Rectal smooth muscle tissue (tissue), 1 donor: ENCODE measurements at regions not wholly inside any gene's neighbourhood (a gene's known extent, or its start where the extent isn't known, plus 50 kb on each side); places are given as distances from the start of the nearest gene placed in this dataset.

Experiments used
- H3K27ac ChIP-seq: one replicate; pipeline ENCODE4 v1.7.0; 2013; ENCODE audit warnings: low read depth, low read length, inconsistent platforms
- H3K27me3 ChIP-seq: one replicate; pipeline ENCODE4 v1.7.0; 2013; ENCODE audit warnings: low read length; ENCODE audit not compliant: control insufficient read depth, insufficient read depth
- H3K36me3 ChIP-seq: one replicate; pipeline ENCODE4 v1.7.0; 2013; ENCODE audit warnings: low read length; ENCODE audit not compliant: control insufficient read depth, insufficient read depth
- H3K4me1 ChIP-seq: one replicate; pipeline ENCODE4 v1.7.0; 2013; ENCODE audit warnings: low read length; ENCODE audit not compliant: control insufficient read depth, insufficient read depth
- H3K4me3 ChIP-seq: one replicate; pipeline ENCODE4 v1.7.0; 2013; ENCODE audit warnings: low read length
- H3K9ac ChIP-seq: one replicate; pipeline ENCODE4 v1.7.0; 2013; ENCODE audit warnings: low read length

DNA sequence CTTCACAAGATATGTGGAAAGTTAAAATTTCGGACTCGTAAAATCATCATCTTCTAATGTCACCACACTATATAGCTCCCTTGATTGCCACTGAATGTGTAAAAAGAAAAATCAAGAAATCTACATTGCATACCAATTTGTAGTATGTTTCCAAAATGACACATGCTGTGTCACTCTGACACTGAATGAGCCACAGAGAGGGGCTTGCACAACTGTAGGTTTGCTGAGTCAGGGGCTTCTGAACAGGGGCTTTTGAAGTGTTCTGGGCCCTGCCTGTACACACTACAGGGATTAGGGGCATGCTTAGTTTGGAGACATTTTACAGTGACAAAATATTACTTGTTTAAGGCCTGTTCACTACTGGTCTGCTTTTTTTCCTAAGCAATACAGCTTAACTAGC lies 234.4 kb upstream of the GRAMD2B start:
- H3K36me3 ChIP-seq = no peaks in the 10 kb centered on the region
- no peak overlapping the region for H3K9ac ChIP-seq
- no peak overlapping the region for H3K4me3 ChIP-seq
- no peaks in the 10 kb centered on the region for H3K27me3 ChIP-seq
- H3K27ac ChIP-seq = no peak overlapping the region
- H3K4me1 ChIP-seq = no peaks in the 10 kb centered on the region

DNA sequence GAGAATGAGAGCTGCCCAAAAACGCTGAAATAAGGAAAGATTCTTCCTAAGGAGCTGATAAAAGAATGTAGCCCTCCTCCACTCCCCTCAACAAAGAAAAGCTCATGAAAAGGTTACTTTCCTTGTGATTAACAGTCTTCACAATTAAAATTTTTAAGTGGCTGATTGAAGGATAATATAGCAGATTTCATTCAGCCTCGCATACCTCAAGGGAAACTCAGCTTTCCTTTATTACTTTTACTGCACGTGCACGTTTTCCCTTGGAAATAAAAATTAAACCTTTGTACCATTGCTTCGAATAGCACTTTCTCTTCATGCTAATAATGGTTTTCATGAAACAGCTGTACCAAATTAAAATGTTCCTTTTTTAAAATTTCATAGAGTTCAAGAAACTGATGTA lies 234.0 kb upstream of the GRAMD2B start:
- Histone ChIP-seq H3K4me3 (no peak overlapping the region), H3K27ac (no peak overlapping the region), H3K36me3 (no peaks in the 10 kb centered on the region), H3K27me3 (no peaks in the 10 kb centered on the region), H3K4me1 (no peaks in the 10 kb centered on the region), H3K9ac (no peak overlapping the region)

DNA sequence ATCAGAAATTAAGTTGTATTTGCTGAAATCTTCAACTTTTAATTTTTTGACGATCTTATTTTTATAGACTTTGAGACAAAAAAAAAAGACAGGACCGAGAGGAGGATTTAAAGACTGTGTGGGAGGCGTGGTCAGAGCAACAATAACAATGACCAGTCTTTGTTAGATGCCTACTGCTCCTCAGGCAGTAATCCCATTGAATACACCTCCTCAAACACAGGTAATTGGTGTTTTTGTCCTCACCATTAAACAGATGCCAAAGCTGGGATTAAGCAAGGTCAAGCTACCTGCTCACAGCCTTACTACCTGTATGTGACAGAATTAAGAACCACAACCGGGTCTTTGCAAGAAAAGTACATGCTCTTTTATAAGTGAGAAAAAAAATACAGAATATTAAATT lies 233.3 kb upstream of the GRAMD2B start:
- Histone ChIP-seq H3K27ac (no peak overlapping the region), H3K27me3 (no peaks in the 10 kb centered on the region), H3K9ac (no peak overlapping the region), H3K36me3 (no peaks in the 10 kb centered on the region), H3K4me3 (no peak overlapping the region), H3K4me1 (no peaks in the 10 kb centered on the region)

GRCh38 chr5:126192226-126192625 lies 231.0 kb upstream of the GRAMD2B start:
- no peaks in the 10 kb centered on the region for H3K27me3 ChIP-seq
- H3K27ac ChIP-seq = no peak overlapping the region
- H3K36me3 ChIP-seq = no peaks in the 10 kb centered on the region
- no peak overlapping the region for H3K9ac ChIP-seq
- no peaks in the 10 kb centered on the region for H3K4me1 ChIP-seq
- H3K4me3 ChIP-seq = no peak overlapping the region

- H3K9ac ChIP-seq = no peak overlapping the region
These were observed 227.7 kb upstream of the GRAMD2B start for GRCh38 chr5:126195410-126196100.

GRCh38 chr5:126198531-126198930 lies 224.7 kb upstream of the GRAMD2B start:
- H3K36me3 ChIP-seq = no peaks in the 10 kb centered on the region
- H3K4me3 ChIP-seq = no peak overlapping the region
- no peaks in the 10 kb centered on the region for H3K27me3 ChIP-seq
- H3K27ac ChIP-seq = no peak overlapping the region
- H3K9ac ChIP-seq = no peak overlapping the region
- H3K4me1 ChIP-seq = no peaks in the 10 kb centered on the region

More at GRCh38 chr5:126195410-126196100, 227.7 kb upstream of the GRAMD2B start:
- Histone ChIP-seq H3K4me1 (no peaks in the 10 kb centered on the region), H3K4me3 (no peak overlapping the region), H3K27me3 (no peaks in the 10 kb centered on the region), H3K36me3 (no peaks in the 10 kb centered on the region), H3K27ac (no peak overlapping the region)

DNA sequence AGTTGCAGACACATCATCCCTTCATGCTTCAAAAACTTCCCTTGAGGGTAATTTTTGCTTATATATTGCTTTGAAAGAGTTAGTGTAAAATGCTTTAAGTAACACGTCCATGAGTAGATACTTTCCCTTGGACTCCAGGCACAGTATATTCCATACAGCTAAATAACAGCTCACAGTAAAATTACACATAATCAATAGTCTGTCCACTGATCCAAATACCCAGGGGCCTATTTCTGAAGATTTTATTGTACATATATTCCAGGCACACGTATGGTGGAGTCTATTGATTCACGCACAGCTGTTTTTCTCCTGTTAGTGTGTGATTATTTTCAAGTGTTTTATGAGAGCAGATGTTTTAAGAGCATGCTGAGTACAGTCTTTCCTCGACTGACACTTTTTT lies 223.7 kb upstream of the GRAMD2B start:
- no peaks in the 10 kb centered on the region for H3K36me3 ChIP-seq
- H3K4me3 ChIP-seq = no peak overlapping the region
- H3K27me3 ChIP-seq = no peaks in the 10 kb centered on the region
- H3K9ac ChIP-seq = no peak overlapping the region
- H3K27ac ChIP-seq = no peak overlapping the region
- no peaks in the 10 kb centered on the region for H3K4me1 ChIP-seq

- Histone ChIP-seq H3K4me3 (no peak overlapping the region), H3K27me3 (no peaks in the 10 kb centered on the region), H3K36me3 (no peaks in the 10 kb centered on the region), H3K4me1 (no peaks in the 10 kb centered on the region), H3K9ac (no peak overlapping the region), H3K27ac (no peak overlapping the region)
These were observed 214.5 kb upstream of the GRAMD2B start for GRCh38 chr5:126208691-126209090.

- Histone ChIP-seq H3K27me3 (no peaks in the 10 kb centered on the region), H3K36me3 (no peaks in the 10 kb centered on the region), H3K27ac (no peak overlapping the region), H3K4me3 (no peak overlapping the region), H3K4me1 (no peaks in the 10 kb centered on the region), H3K9ac (no peak overlapping the region)
These were observed 212.3 kb upstream of the GRAMD2B start for GRCh38 chr5:126210955-126211354.

DNA sequence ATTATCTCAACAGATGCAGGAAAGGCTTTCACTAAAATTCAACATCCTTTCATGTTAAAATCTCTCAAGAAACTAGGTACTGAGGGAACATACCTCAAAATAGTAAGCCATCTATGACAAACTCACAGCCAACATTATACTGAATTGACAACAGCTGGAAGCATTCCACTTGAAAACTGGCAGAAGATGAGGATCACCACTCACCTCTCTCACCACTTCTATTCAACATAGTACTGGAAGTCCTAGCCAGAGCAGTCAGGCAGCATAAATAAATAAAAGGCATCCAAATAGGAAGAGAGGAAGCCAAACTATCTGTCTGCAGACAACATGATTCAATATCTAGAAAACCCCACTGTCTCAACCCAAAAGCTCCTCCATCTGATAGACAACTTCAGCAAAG lies 203.6 kb upstream of the GRAMD2B start:
- no peaks in the 10 kb centered on the region for H3K36me3 ChIP-seq

DNA sequence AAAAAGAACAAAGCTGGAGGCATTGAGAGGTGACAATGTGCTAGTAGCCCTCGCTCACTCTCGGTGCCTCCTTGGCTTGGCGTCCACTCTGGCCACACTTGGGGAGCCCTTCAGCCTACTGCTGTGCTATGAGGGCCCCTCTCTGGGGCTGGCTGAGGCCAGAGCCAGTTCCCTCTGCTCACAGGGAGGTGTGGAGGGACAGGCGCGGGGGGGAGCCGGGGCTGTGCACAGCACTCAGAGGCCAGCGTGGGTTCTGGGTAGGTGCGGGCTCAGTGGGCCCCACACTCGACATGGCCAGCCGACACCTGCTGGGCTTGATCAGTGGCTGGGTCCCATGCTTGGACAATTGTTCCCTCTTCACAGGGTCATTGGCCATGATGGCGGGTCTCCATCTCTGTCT lies 202.5 kb upstream of the GRAMD2B start:
- H3K4me1 ChIP-seq = no peaks in the 10 kb centered on the region
- H3K4me3 ChIP-seq = no peak overlapping the region
- no peaks in the 10 kb centered on the region for H3K27me3 ChIP-seq
- no peak overlapping the region for H3K27ac ChIP-seq
- no peak overlapping the region for H3K9ac ChIP-seq
- no peaks in the 10 kb centered on the region for H3K36me3 ChIP-seq

More for the DNA sequence above, 203.6 kb upstream of the GRAMD2B start:
- H3K27ac ChIP-seq = no peak overlapping the region
- no peaks in the 10 kb centered on the region for H3K27me3 ChIP-seq
- no peak overlapping the region for H3K4me3 ChIP-seq
- no peaks in the 10 kb centered on the region for H3K4me1 ChIP-seq
- no peak overlapping the region for H3K9ac ChIP-seq

DNA sequence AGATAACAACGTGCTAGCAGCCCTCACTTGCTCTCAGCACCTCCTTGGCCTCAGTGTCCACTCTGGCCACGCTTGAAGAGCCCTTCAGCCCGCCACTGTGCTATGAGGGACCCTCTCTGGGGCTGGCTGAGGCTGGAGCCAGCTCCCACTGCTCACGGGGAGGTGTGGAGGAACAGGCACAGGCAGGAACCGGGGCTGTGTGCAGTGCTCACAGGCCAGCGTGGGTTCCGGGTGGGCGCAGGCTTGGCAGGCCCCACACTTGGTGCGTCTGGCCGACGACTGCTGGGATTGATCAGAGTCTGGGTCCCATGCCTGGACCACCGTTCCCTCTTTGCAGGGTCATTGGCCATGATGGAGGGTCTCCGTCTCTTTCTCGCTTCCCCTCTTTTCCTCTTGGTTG lies 194.3 kb upstream of the GRAMD2B start:
- no peaks in the 10 kb centered on the region for H3K36me3 ChIP-seq
- no peaks in the 10 kb centered on the region for H3K4me1 ChIP-seq
- H3K4me3 ChIP-seq = no peak overlapping the region
- no peak overlapping the region for H3K27ac ChIP-seq
- H3K27me3 ChIP-seq = no peaks in the 10 kb centered on the region
- no peak overlapping the region for H3K9ac ChIP-seq

DNA sequence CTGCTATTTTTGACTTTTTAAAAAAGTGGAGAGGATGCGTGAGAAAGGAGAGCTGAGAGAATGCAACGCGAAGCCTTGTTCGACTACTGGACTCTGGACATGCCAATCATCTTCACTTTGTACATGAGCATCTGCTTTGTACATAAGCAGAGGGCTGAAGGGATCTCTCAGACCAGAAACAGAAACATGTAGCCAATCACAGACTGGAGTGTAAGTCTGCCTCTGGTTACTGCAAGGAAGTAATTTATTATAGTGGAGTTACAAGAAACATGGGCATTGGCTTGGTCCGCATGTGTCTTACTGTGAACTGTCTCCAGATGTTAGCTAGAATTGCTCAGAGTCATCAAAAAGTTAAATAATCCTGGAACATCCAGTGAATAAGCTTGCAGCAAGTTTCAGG lies 190.0 kb upstream of the GRAMD2B start:
- Histone ChIP-seq H3K27me3 (no peaks in the 10 kb centered on the region), H3K4me3 (no peak overlapping the region), H3K36me3 (no peaks in the 10 kb centered on the region), H3K4me1 (no peaks in the 10 kb centered on the region), H3K9ac (no peak overlapping the region), H3K27ac (no peak overlapping the region)
